ENCODE measurements at regions not wholly inside any gene's neighbourhood (a gene's known extent, or its start where the extent isn't known, plus 50 kb on each side); places are given as distances from the start of the nearest gene placed in this dataset.

DNA sequence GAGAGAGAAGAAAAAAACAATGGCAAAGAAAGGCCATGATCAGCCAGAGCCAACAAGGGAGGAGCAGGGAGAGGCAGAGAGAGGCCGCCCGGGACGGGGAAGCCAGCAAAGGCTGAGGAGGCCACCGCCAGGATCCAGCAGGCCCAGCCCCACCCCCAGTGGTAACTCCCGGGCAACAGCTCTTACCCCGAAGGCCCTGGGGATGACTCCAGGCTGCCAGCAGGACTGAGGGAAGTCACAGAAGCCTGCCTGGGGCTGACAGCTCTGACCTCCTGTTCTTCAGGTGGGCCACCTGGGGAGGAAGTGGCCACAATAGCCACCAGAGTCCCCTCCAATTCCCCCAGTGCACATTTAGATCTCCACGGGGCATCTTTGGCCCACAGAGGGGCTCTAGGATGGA lies 184.3 kb upstream of the LINGO1 start:
- TF ChIP-seq CTCF (IDR thresholded peaks at IDR 0.05) (no peak), POLR2A (IDR thresholded peaks at IDR 0.05) (no peak)

All from heart left ventricle (tissue), 13 donors.